ENCODE measurements at regions not wholly inside any gene's neighbourhood (a gene's known extent, or its start where the extent isn't known, plus 50 kb on each side); places are given as distances from the start of the nearest gene placed in this dataset.

- no peak for DNase-seq
- Mint-ChIP-seq H3K27me3 (no peaks in the 10 kb centered on the region), H3K4me3 (no peak overlapping the region), H3K36me3 (ENCODE audit: low read depth) (no peaks in the 10 kb centered on the region), H3K4me1 (no peaks in the 10 kb centered on the region), H3K27ac (no peak overlapping the region)
- ATAC-seq: no peak
- H3K9me3 ChIP-seq (ENCODE audit: control insufficient read depth, low read length, poor library complexity, severe bottlenecking): no peaks in the 10 kb centered on the region
These were observed 1503.8 kb upstream of the PCDH20 start for GRCh38 chr13:62919491-62919890.

GRCh38 chr13:62910541-62911060 is 1495.0 kb upstream of the PCDH20 start:
- no peaks in the 10 kb centered on the region for H3K9me3 ChIP-seq (ENCODE audit: control insufficient read depth, low read length, poor library complexity, severe bottlenecking)
- no peak for DNase-seq
- H3K27ac Mint-ChIP-seq: no peak overlapping the region
- no peaks in the 10 kb centered on the region for H3K4me1 Mint-ChIP-seq
- no peaks in the 10 kb centered on the region for H3K36me3 Mint-ChIP-seq (ENCODE audit: low read depth)
- H3K27me3 Mint-ChIP-seq: no peaks in the 10 kb centered on the region
- no peak for ATAC-seq
- no peak overlapping the region for H3K4me3 Mint-ChIP-seq

GRCh38 chr13:62908321-62908720 is 1492.7 kb upstream of the PCDH20 start:
- H3K9me3 ChIP-seq (ENCODE audit: control insufficient read depth, low read length, poor library complexity, severe bottlenecking): no peaks in the 10 kb centered on the region
- Mint-ChIP-seq H3K4me3 (no peak overlapping the region), H3K27me3 (no peaks in the 10 kb centered on the region), H3K36me3 (ENCODE audit: low read depth) (no peaks in the 10 kb centered on the region), H3K4me1 (no peaks in the 10 kb centered on the region), H3K27ac (no peak overlapping the region)
- ATAC-seq (no peak), DNase-seq (no peak)

GRCh38 chr13:62906896-62907295 is 1491.2 kb upstream of the PCDH20 start:
- Mint-ChIP-seq H3K27me3 (no peaks in the 10 kb centered on the region), H3K4me1 (no peaks in the 10 kb centered on the region), H3K27ac (no peak overlapping the region), H3K36me3 (ENCODE audit: low read depth) (no peaks in the 10 kb centered on the region), H3K4me3 (no peak overlapping the region)
- ATAC-seq (no peak), DNase-seq (no peak)
- H3K9me3 ChIP-seq (ENCODE audit: control insufficient read depth, low read length, poor library complexity, severe bottlenecking): no peaks in the 10 kb centered on the region

GRCh38 chr13:62906469-62906868 is 1490.8 kb upstream of the PCDH20 start:
- H3K36me3 Mint-ChIP-seq (ENCODE audit: low read depth): no peaks in the 10 kb centered on the region
- no peak overlapping the region for H3K27ac Mint-ChIP-seq
- ATAC-seq: no peak
- H3K4me1 Mint-ChIP-seq: no peaks in the 10 kb centered on the region
- no peaks in the 10 kb centered on the region for H3K27me3 Mint-ChIP-seq
- H3K4me3 Mint-ChIP-seq: no peak overlapping the region
- no peaks in the 10 kb centered on the region for H3K9me3 ChIP-seq (ENCODE audit: control insufficient read depth, low read length, poor library complexity, severe bottlenecking)
- no peak for DNase-seq

GRCh38 chr13:62887046-62887445 is 1471.4 kb upstream of the PCDH20 start:
- no peaks in the 10 kb centered on the region for H3K27me3 Mint-ChIP-seq
- H3K4me1 Mint-ChIP-seq: no peaks in the 10 kb centered on the region
- DNase-seq: no peak
- H3K27ac Mint-ChIP-seq: no peak overlapping the region
- no peak for ATAC-seq
- no peak overlapping the region for H3K4me3 Mint-ChIP-seq
- no peaks in the 10 kb centered on the region for H3K36me3 Mint-ChIP-seq (ENCODE audit: low read depth)
- peaks cover 5% of the 10 kb centered on the region for H3K9me3 ChIP-seq (ENCODE audit: control insufficient read depth, low read length, poor library complexity, severe bottlenecking)

- DNase-seq (no peak), ATAC-seq (no peak)
- Mint-ChIP-seq H3K4me1 (no peaks in the 10 kb centered on the region), H3K27me3 (no peaks in the 10 kb centered on the region), H3K36me3 (ENCODE audit: low read depth) (no peaks in the 10 kb centered on the region), H3K4me3 (no peak overlapping the region), H3K27ac (no peak overlapping the region)
- no peaks in the 10 kb centered on the region for H3K9me3 ChIP-seq (ENCODE audit: control insufficient read depth, low read length, poor library complexity, severe bottlenecking)
These were observed 1463.4 kb upstream of the PCDH20 start for GRCh38 chr13:62879071-62879470.

- H3K9me3 ChIP-seq (ENCODE audit: control insufficient read depth, low read length, poor library complexity, severe bottlenecking): no peaks in the 10 kb centered on the region
- DNase-seq (no peak), ATAC-seq (no peak)
- no peak overlapping the region for H3K4me3 Mint-ChIP-seq
- no peak overlapping the region for H3K27ac Mint-ChIP-seq
- H3K27me3 Mint-ChIP-seq: no peaks in the 10 kb centered on the region
- no peaks in the 10 kb centered on the region for H3K4me1 Mint-ChIP-seq
- H3K36me3 Mint-ChIP-seq (ENCODE audit: low read depth): no peaks in the 10 kb centered on the region
These were observed 1459.5 kb upstream of the PCDH20 start for GRCh38 chr13:62875118-62875640.

- no peak for ATAC-seq
- Mint-ChIP-seq H3K4me3 (no peak overlapping the region), H3K4me1 (no peaks in the 10 kb centered on the region), H3K27me3 (no peaks in the 10 kb centered on the region), H3K27ac (no peak overlapping the region), H3K36me3 (ENCODE audit: low read depth) (no peaks in the 10 kb centered on the region)
- no peaks in the 10 kb centered on the region for H3K9me3 ChIP-seq (ENCODE audit: control insufficient read depth, low read length, poor library complexity, severe bottlenecking)
- no peak for DNase-seq
These were observed 1434.7 kb upstream of the PCDH20 start for GRCh38 chr13:62850331-62850730.

- no peaks in the 10 kb centered on the region for H3K9me3 ChIP-seq (ENCODE audit: control insufficient read depth, low read length, poor library complexity, severe bottlenecking)
- ATAC-seq (no peak), DNase-seq (no peak)
- Mint-ChIP-seq H3K27me3 (no peaks in the 10 kb centered on the region), H3K4me3 (no peak overlapping the region), H3K4me1 (no peaks in the 10 kb centered on the region), H3K27ac (no peak overlapping the region), H3K36me3 (ENCODE audit: low read depth) (no peaks in the 10 kb centered on the region)
These were observed 1431.9 kb upstream of the PCDH20 start for GRCh38 chr13:62847520-62847919.

GRCh38 chr13:62846302-62846701 is 1430.7 kb upstream of the PCDH20 start:
- Mint-ChIP-seq H3K36me3 (ENCODE audit: low read depth) (no peaks in the 10 kb centered on the region), H3K4me3 (no peak overlapping the region), H3K27ac (no peak overlapping the region), H3K4me1 (no peaks in the 10 kb centered on the region), H3K27me3 (no peaks in the 10 kb centered on the region)
- H3K9me3 ChIP-seq (ENCODE audit: control insufficient read depth, low read length, poor library complexity, severe bottlenecking): no peaks in the 10 kb centered on the region
- ATAC-seq: no peak
- DNase-seq: no peak

GRCh38 chr13:62839338-62839737 is 1423.7 kb upstream of the PCDH20 start:
- Mint-ChIP-seq H3K4me3 (no peak overlapping the region), H3K27ac (no peak overlapping the region), H3K27me3 (no peaks in the 10 kb centered on the region), H3K4me1 (no peaks in the 10 kb centered on the region), H3K36me3 (ENCODE audit: low read depth) (no peaks in the 10 kb centered on the region)
- DNase-seq (no peak), ATAC-seq (no peak)
- no peaks in the 10 kb centered on the region for H3K9me3 ChIP-seq (ENCODE audit: control insufficient read depth, low read length, poor library complexity, severe bottlenecking)

GRCh38 chr13:62838929-62839328 is 1423.3 kb upstream of the PCDH20 start:
- no peak for DNase-seq
- no peak for ATAC-seq
- Mint-ChIP-seq H3K4me3 (no peak overlapping the region), H3K36me3 (ENCODE audit: low read depth) (no peaks in the 10 kb centered on the region), H3K27ac (no peak overlapping the region), H3K27me3 (no peaks in the 10 kb centered on the region), H3K4me1 (no peaks in the 10 kb centered on the region)
- H3K9me3 ChIP-seq (ENCODE audit: control insufficient read depth, low read length, poor library complexity, severe bottlenecking): no peaks in the 10 kb centered on the region

GRCh38 chr13:62837895-62838294 is 1422.2 kb upstream of the PCDH20 start:
- Mint-ChIP-seq H3K27ac (no peak overlapping the region), H3K27me3 (no peaks in the 10 kb centered on the region), H3K36me3 (ENCODE audit: low read depth) (no peaks in the 10 kb centered on the region), H3K4me3 (no peak overlapping the region), H3K4me1 (no peaks in the 10 kb centered on the region)
- ATAC-seq (no peak), DNase-seq (no peak)
- no peaks in the 10 kb centered on the region for H3K9me3 ChIP-seq (ENCODE audit: control insufficient read depth, low read length, poor library complexity, severe bottlenecking)

Data from T-helper 17 cell (primary cell).